GM12878 (cell line): ENCODE measurements at regions not wholly inside any gene's neighbourhood (a gene's known extent, or its start where the extent isn't known, plus 50 kb on each side); places are given as distances from the start of the nearest gene placed in this dataset.

Source experiments
- ATAC-seq: fragments of 200-7000 bp; cut with Tn5 transposase; 3 replicates; pipeline ENCODE4 v1.9.1; 2020; ENCODE audit warnings: mild to moderate bottlenecking, moderate library complexity
- BruUV-seq: library from RNA; stranded (reverse); fragments of 400-500 nt; replicated peaks from 2 replicates; lab custom pipeline; 2021; lab: Mats Ljungman, UMichigan
- CTCF ChIA-PET: fragments of 300-600 bp; sonication (Branson Sonifier 250); formaldehyde crosslinking; extraction: SDS; loops from one replicate; lab custom pipeline; 2021; ENCODE audit warnings: inconsistent platforms; lab: Yijun Ruan, JAX
- POLR2A ChIA-PET: fragments of 350-600 bp; formaldehyde crosslinking; extraction: SDS; loops from one replicate; lab custom pipeline; 2021; ENCODE audit warnings: inconsistent platforms; lab: Charles Lee
- RAD21 ChIA-PET: fragments of 300-600 bp; sonication (Branson Sonifier 250); formaldehyde crosslinking; loops from one replicate; lab custom pipeline; 2023; ENCODE audit warnings: antibody characterized with exemption; ENCODE audit not compliant: unreplicated experiment; lab: Charles Lee
- SMC1A ChIA-PET: fragments of 300-600 bp; sonication (Branson Sonifier 250); formaldehyde crosslinking; loops from one replicate; lab custom pipeline; 2023; ENCODE audit not compliant: unreplicated experiment, uncharacterized antibody; lab: Charles Lee
- DNase-seq: peaks from one replicate; pipeline ENCODE4 v3.0.0-alpha.2; 2011; ENCODE audit warnings: low read depth, low spot score
- FAIRE-seq: peaks from 3 replicates; lab custom pipeline; 2011; peaks lifted over from hg19 to GRCh38; lab: Jason Lieb, UNC
- H2AFZ ChIP-seq: 2 replicates; pipeline ENCODE4 v1.6.0; 2011; ENCODE audit warnings: low read depth, low read length, control low read depth; ENCODE audit not compliant: control insufficient read depth
- H3K27ac ChIP-seq: 2 replicates; pipeline ENCODE4 v1.5.1; 2011; ENCODE audit warnings: control low read depth; ENCODE audit not compliant: control insufficient read depth, insufficient read depth
- H3K27me3 ChIP-seq, 2 experiments: replicated peaks in 1 of 2; 2 replicates each; pipeline versions ENCODE4 v1.6.0 to v1.6.1; 2011; ENCODE audit warnings: low read length in 1 of 2; ENCODE audit not compliant: control insufficient read depth in 2 of 2, insufficient read depth in 2 of 2
- H3K36me3 ChIP-seq, 2 experiments: 2 replicates each; pipeline ENCODE4 v1.5.1; 2011; ENCODE audit warnings: low read length in 1 of 2; ENCODE audit not compliant: control insufficient read depth in 2 of 2, insufficient read depth in 2 of 2
- H3K4me1 ChIP-seq: 2 replicates; pipeline ENCODE4 v1.6.1; 2011; ENCODE audit warnings: mild to moderate bottlenecking, low read length, moderate library complexity, mixed read lengths; ENCODE audit not compliant: control insufficient read depth, insufficient read depth
- H3K4me2 ChIP-seq: 2 replicates; pipeline ENCODE4 v1.6.0; 2011; ENCODE audit warnings: control low read depth; ENCODE audit not compliant: control insufficient read depth, insufficient read depth
- H3K4me3 ChIP-seq: fragments of 200-600 bp; sonication (generic); 2 replicates; pipeline ENCODE4 v1.5.1; 2016
- H3K79me2 ChIP-seq: 2 replicates; pipeline ENCODE4 v1.6.0; 2011; ENCODE audit warnings: low read length; ENCODE audit not compliant: control insufficient read depth, insufficient read depth
- H3K9ac ChIP-seq: 2 replicates; pipeline ENCODE4 v1.8.0; 2011; ENCODE audit warnings: low read length, control low read depth, mixed read lengths; ENCODE audit not compliant: control insufficient read depth, insufficient read depth
- H3K9me3 ChIP-seq: replicated peaks from 3 replicates; pipeline ENCODE4 v1.5.1; 2011; ENCODE audit warnings: mild to moderate bottlenecking, low read length; ENCODE audit not compliant: control insufficient read depth, insufficient read depth
- H4K20me1 ChIP-seq: 2 replicates; pipeline ENCODE4 v1.6.0; 2011; ENCODE audit not compliant: control insufficient read depth, insufficient read depth
- DPF2 ChIP-seq: fragments of 450-650 bp; IDR thresholded peaks from 2 replicates; pipeline ENCODE4 v1.6.1; 2017; ENCODE audit warnings: mild to moderate bottlenecking
- NFIC ChIP-seq: IDR thresholded peaks from 2 replicates; pipeline ENCODE4 v1.6.1; 2012; ENCODE audit warnings: low read depth, mild to moderate bottlenecking, inconsistent platforms, low read length, moderate library complexity
- PML ChIP-seq: IDR thresholded peaks from 2 replicates; pipeline ENCODE4 v1.6.1; 2012; ENCODE audit warnings: low read length, inconsistent platforms
- POLR2A ChIP-seq: IDR thresholded peaks from 2 replicates; pipeline ENCODE4 v1.6.1; 2011; ENCODE audit warnings: low read depth, mild to moderate bottlenecking, low read length
- POLR2AphosphoS2 ChIP-seq: IDR thresholded peaks from 2 replicates; pipeline ENCODE4 v1.6.1; 2011; ENCODE audit warnings: low read depth, mild to moderate bottlenecking, low read length, improper control_type of control experiment, moderate library complexity
- SMC3 ChIP-seq: IDR thresholded peaks from 2 replicates; pipeline ENCODE4 v1.6.1; 2011; ENCODE audit warnings: low read length, improper control_type of control experiment, borderline replicate concordance
- SUZ12 ChIP-seq: fragments of 200-600 bp; sonication (generic); IDR thresholded peaks from one replicate; pipeline ENCODE4 v1.6.1; 2018; ENCODE audit warnings: antibody characterized with exemption, mild to moderate bottlenecking; ENCODE audit not compliant: unreplicated experiment
- TAF1 ChIP-seq: IDR thresholded peaks from 2 replicates; pipeline ENCODE4 v1.6.1; 2011; ENCODE audit warnings: mild to moderate bottlenecking, low read depth, low read length, borderline replicate concordance
- YBX1 ChIP-seq: fragments of 450-650 bp; IDR thresholded peaks from 2 replicates; pipeline ENCODE4 v1.6.1; 2016; ENCODE audit warnings: antibody characterized with exemption
- in situ Hi-C: fragments of 300-500 bp; cut with MboI; formaldehyde crosslinking; loops from 9 replicates; pipeline ENCODE4 v1.14.3; 2018; ENCODE audit warnings: mixed read lengths
- intact Hi-C: fragments of 100-400 bp; cut with micrococcal nuclease; formaldehyde crosslinking; loops from one replicate; pipeline ENCODE4 v1.14.2; 2022; ENCODE audit not compliant: unreplicated experiment
- TF ChIP-seq, protein P1 (sequence below): fragments of 450-650 bp; IDR thresholded peaks from 2 replicates; pipeline ENCODE4 v1.6.1; 2017; ENCODE audit warnings: low read depth, mild to moderate bottlenecking, moderate library complexity

DNA sequence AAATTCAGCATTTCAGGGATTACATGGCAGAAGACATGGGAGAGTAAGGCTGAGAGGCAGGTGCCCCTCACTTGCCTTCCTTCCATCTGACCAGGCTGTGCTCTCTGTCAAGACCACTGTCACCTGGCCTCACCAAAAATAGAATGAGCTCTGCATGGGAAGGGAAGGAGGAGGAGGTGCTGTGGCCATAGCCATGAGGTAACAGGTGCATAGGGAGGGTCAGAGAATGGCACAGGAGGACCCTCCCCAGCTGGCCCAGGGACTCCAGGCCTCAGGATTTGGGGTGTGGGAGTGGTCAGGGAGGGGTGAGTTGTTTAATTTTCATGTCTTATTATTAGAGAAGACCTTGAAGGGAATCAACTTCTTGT lies 192.3 kb downstream of the FCRL5 start:
- in situ Hi-C loops (no loop called here), intact Hi-C loops (loop anchor here (5.0 kb wide), 1 partner anchor 53 kb away; no protein-coding TSS in a partner anchor)
- no peaks in the 10 kb centered on the region for H3K9me3 ChIP-seq
- no TSS peak for BruUV-seq
- POLR2A ChIA-PET: no interaction called here
- no peak overlapping the region for H3K4me2 ChIP-seq
- no peak overlapping the region for H3K27ac ChIP-seq
- ATAC-seq (no peak), FAIRE-seq (no peak), DNase-seq (no peak)
- H3K27me3 ChIP-seq: no peaks in the 10 kb centered on the region
- RAD21 ChIA-PET: interaction anchor here (1.0 kb wide), 1 partner anchor 11 kb away, joined by 3 read pairs; no protein-coding TSS in a partner anchor
- CTCF ChIA-PET: interaction anchor here (0.9 to 1.7 kb wide), 5 partner anchors 11 to 164 kb away, joined by 3 to 7 read pairs (median 3); no protein-coding TSS in a partner anchor
- no peak overlapping the region for H2AFZ ChIP-seq
- SMC1A ChIA-PET: interaction anchor here (0.8 to 1.6 kb wide), 2 partner anchors 99 to 221 kb away, joined by 3 read pairs; no protein-coding TSS in a partner anchor
- TF ChIP-seq NFIC: no peak
- no peak for TF ChIP-seq POLR2AphosphoS2
- TF ChIP-seq YBX1: no peak
- TF ChIP-seq DPF2: no peak
- TF ChIP-seq SUZ12: no peak
- TF ChIP-seq POLR2A: no peak
- TF ChIP-seq, protein P1, sequence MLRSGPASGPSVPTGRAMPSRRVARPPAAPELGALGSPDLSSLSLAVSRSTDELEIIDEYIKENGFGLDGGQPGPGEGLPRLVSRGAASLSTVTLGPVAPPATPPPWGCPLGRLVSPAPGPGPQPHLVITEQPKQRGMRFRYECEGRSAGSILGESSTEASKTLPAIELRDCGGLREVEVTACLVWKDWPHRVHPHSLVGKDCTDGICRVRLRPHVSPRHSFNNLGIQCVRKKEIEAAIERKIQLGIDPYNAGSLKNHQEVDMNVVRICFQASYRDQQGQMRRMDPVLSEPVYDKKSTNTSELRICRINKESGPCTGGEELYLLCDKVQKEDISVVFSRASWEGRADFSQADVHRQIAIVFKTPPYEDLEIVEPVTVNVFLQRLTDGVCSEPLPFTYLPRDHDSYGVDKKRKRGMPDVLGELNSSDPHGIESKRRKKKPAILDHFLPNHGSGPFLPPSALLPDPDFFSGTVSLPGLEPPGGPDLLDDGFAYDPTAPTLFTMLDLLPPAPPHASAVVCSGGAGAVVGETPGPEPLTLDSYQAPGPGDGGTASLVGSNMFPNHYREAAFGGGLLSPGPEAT: no peak
- no peak for TF ChIP-seq SMC3
- no peak for TF ChIP-seq TAF1
- no peak for TF ChIP-seq PML
- H3K4me3 ChIP-seq: no peak overlapping the region
- H3K4me1 ChIP-seq: peaks cover 11% of the 10 kb centered on the region
- no peaks in the 10 kb centered on the region for H4K20me1 ChIP-seq
- no peak overlapping the region for H3K9ac ChIP-seq
- H3K36me3 ChIP-seq: no peaks in the 10 kb centered on the region
- H3K79me2 ChIP-seq: no peaks in the 10 kb centered on the region
